ENCODE measurements at regions not wholly inside any gene's neighbourhood (a gene's known extent, or its start where the extent isn't known, plus 50 kb on each side); places are given as distances from the start of the nearest gene placed in this dataset.
A peak's percentile ranks its signal among the peaks of the same experiment; 100 is the strongest.

- no peak for DNase-seq (ENCODE audit: low spot score in 2 of 2, unreplicated experiment in 2 of 2)
- Mint-ChIP-seq H3K27me3 (ENCODE audit: low read depth) (no peaks in the 10 kb centered on the region), H3K4me1 (peaks cover 11% of the 10 kb centered on the region), H3K9me3 (no peaks in the 10 kb centered on the region), H3K27ac (peak overlapping the region; percentile 21), H3K36me3 (no peaks in the 10 kb centered on the region), H3K4me3 (no peak overlapping the region)
- no peak for TF ChIP-seq CTCF (IDR thresholded peaks at IDR 0.05; ENCODE audit: unreplicated experiment)
These were observed 556.2 kb upstream of the TMPRSS15 start for GRCh38 chr21:18959817-18960216.

DNA sequence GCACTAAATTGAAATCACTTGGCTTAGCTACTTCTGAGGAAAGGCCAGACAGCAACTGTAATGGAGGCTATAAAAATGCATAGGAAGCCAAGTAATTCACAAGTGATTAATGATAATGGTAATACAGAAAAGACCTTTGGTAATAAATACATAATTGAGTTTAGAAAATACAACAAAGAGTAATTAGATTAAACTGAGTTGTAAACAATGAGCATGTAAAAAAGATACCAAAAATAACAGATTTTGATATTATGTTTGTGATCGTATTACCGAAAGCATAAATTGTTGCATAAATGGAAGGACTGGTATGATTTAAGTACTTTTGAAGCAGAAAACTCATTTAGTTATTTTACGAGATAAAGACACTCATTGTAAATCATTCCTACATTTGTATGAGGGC is 556.7 kb upstream of the TMPRSS15 start:
- H3K27me3 Mint-ChIP-seq (ENCODE audit: low read depth): no peaks in the 10 kb centered on the region
- H3K9me3 Mint-ChIP-seq: no peaks in the 10 kb centered on the region
- DNase-seq (ENCODE audit: low spot score in 2 of 2, unreplicated experiment in 2 of 2): no peak
- peaks cover 11% of the 10 kb centered on the region for H3K4me1 Mint-ChIP-seq
- H3K27ac Mint-ChIP-seq: peak overlapping the region; percentile 21
- no peak for TF ChIP-seq CTCF (IDR thresholded peaks at IDR 0.05; ENCODE audit: unreplicated experiment)
- H3K36me3 Mint-ChIP-seq: no peaks in the 10 kb centered on the region
- no peak overlapping the region for H3K4me3 Mint-ChIP-seq

DNA sequence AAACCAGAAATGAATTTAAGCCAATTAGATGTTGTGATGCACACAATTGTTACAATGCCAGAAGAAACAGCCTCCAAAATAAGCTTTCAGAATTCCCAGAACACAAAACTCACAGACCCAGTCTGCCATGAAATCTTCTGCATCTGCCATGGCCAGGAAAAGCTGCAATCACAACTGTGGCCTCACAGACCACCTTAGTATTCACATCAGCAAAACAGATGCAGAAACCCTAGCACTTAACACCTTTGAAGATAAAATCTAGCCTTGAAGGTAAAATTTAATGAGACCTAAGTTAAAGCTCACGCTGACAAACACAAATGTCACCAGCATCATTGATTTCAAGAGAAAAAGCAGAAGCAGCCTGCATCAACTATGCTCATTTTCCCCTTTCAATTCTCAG is 566.8 kb upstream of the TMPRSS15 start:
- TF ChIP-seq CTCF (IDR thresholded peaks at IDR 0.05; ENCODE audit: unreplicated experiment): no peak
- H3K36me3 Mint-ChIP-seq: no peaks in the 10 kb centered on the region
- peaks cover 7% of the 10 kb centered on the region for H3K9me3 Mint-ChIP-seq
- H3K4me1 Mint-ChIP-seq: peaks cover 5% of the 10 kb centered on the region
- H3K27me3 Mint-ChIP-seq (ENCODE audit: low read depth): peaks cover 10% of the 10 kb centered on the region
- H3K4me3 Mint-ChIP-seq: no peak overlapping the region
- no peak for DNase-seq (ENCODE audit: low spot score in 2 of 2, unreplicated experiment in 2 of 2)
- no peak overlapping the region for H3K27ac Mint-ChIP-seq

DNA sequence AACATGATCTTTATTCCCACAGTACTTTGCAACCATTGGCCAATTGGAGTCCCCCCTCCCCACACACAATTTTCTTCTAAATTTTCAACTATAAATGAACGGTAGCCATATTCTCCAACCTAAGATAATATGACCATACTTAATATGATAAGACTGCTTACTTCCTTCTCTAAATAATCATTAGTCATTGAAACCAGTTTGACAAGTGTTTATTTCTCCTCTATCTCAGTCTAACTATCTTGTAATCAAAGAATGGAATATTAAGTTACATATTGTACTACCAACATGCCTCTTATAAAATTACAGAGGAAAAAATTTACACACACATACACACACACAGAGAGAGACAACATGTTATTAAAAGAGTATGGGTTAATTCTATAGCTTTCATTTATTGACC is 567.4 kb upstream of the TMPRSS15 start:
- Mint-ChIP-seq H3K9me3 (peaks cover 10% of the 10 kb centered on the region), H3K4me1 (peaks cover 5% of the 10 kb centered on the region), H3K27ac (no peak overlapping the region), H3K4me3 (no peak overlapping the region), H3K27me3 (ENCODE audit: low read depth) (peaks cover 10% of the 10 kb centered on the region), H3K36me3 (no peaks in the 10 kb centered on the region)
- TF ChIP-seq CTCF (IDR thresholded peaks at IDR 0.05; ENCODE audit: unreplicated experiment): no peak
- DNase-seq (ENCODE audit: low spot score in 2 of 2, unreplicated experiment in 2 of 2): no peak

- H3K27ac Mint-ChIP-seq: no peak overlapping the region
- TF ChIP-seq CTCF (IDR thresholded peaks at IDR 0.05; ENCODE audit: unreplicated experiment): no peak
- H3K36me3 Mint-ChIP-seq: no peaks in the 10 kb centered on the region
- H3K9me3 Mint-ChIP-seq: peaks cover 34% of the 10 kb centered on the region
- no peak overlapping the region for H3K4me3 Mint-ChIP-seq
- peaks cover 7% of the 10 kb centered on the region for H3K4me1 Mint-ChIP-seq
- DNase-seq (ENCODE audit: low spot score in 2 of 2, unreplicated experiment in 2 of 2): no peak
- H3K27me3 Mint-ChIP-seq (ENCODE audit: low read depth): no peaks in the 10 kb centered on the region
These were observed 582.0 kb upstream of the TMPRSS15 start for GRCh38 chr21:18985584-18985983.

- Mint-ChIP-seq H3K9me3 (peaks cover 34% of the 10 kb centered on the region), H3K4me3 (no peak overlapping the region), H3K27me3 (ENCODE audit: low read depth) (no peaks in the 10 kb centered on the region), H3K4me1 (peaks cover 7% of the 10 kb centered on the region), H3K27ac (no peak overlapping the region), H3K36me3 (no peaks in the 10 kb centered on the region)
- no peak for DNase-seq (ENCODE audit: low spot score in 2 of 2, unreplicated experiment in 2 of 2)
- TF ChIP-seq CTCF (IDR thresholded peaks at IDR 0.05; ENCODE audit: unreplicated experiment): no peak
These were observed 582.6 kb upstream of the TMPRSS15 start for GRCh38 chr21:18986197-18986596.

Data from mesothelial cell of epicardium (in vitro differentiated cells).